CD14-positive monocyte (primary cell): ENCODE measurements at regions not wholly inside any gene's neighbourhood (a gene's known extent, or its start where the extent isn't known, plus 50 kb on each side); places are given as distances from the start of the nearest gene placed in this dataset.
A peak's percentile ranks its signal among the peaks of the same experiment; 100 is the strongest.

Experiments used
- DNase-seq, 3 donors: peaks; one replicate each; pipeline ENCODE4 v3.0.0-alpha.2; 2011 to 2022
- H2AFZ ChIP-seq: 2 replicates; pipeline ENCODE4 v1.6.0; 2012; ENCODE audit warnings: mild to moderate bottlenecking, low read depth, low read length, inconsistent platforms; ENCODE audit not compliant: insufficient read depth, poor library complexity, severe bottlenecking
- H3K27ac ChIP-seq, 2 donors: 1 replicate in 1 of 2; 2 replicates in 1 of 2; pipeline ENCODE4 v1.5.1; 2012 to 2013; ENCODE audit warnings: low read length in 2 of 2, control low read depth in 1 of 2, inconsistent platforms in 1 of 2, low read depth in 1 of 2, mild to moderate bottlenecking in 1 of 2
- H3K27me3 ChIP-seq, 2 donors: one replicate each; pipeline versions ENCODE4 v1.6.0 to v1.6.1; 2011 to 2013; ENCODE audit warnings: low read length in 2 of 2; ENCODE audit not compliant: control insufficient read depth in 2 of 2, insufficient read depth in 2 of 2
- H3K36me3 ChIP-seq, 2 donors: replicated peaks in 1 of 2; 1 replicate in 1 of 2; 2 replicates in 1 of 2; pipeline versions ENCODE4 v1.5.1 to v1.6.1; 2012 to 2013; ENCODE audit warnings: low read length in 2 of 2, control low read depth in 1 of 2, inconsistent platforms in 1 of 2, mild to moderate bottlenecking in 1 of 2; ENCODE audit not compliant: insufficient read depth in 2 of 2, control insufficient read depth in 1 of 2
- H3K4me1 ChIP-seq, 2 donors: 1 replicate in 1 of 2; 2 replicates in 1 of 2; pipeline versions ENCODE4 v1.5.1 to v1.6.1; 2012 to 2013; ENCODE audit warnings: low read length in 2 of 2, control low read depth in 1 of 2, inconsistent platforms in 1 of 2, mild to moderate bottlenecking in 1 of 2, moderate library complexity in 1 of 2; ENCODE audit not compliant: insufficient read depth in 2 of 2, control insufficient read depth in 1 of 2
- H3K4me2 ChIP-seq: replicated peaks from 2 replicates; pipeline ENCODE3; 2012; ENCODE audit warnings: low read length, moderate library complexity, mild to moderate bottlenecking; ENCODE audit not compliant: poor library complexity, severe bottlenecking; ENCODE audit errors: extremely low read depth
- H3K4me3 ChIP-seq, 3 experiments: fragments of 200-600 bp in 1 of 3; sonication (generic) in 1 of 3; replicated peaks in 1 of 3; 1 replicate in 2 of 3; 2 replicates in 1 of 3; pipeline ENCODE4 v1.5.1; 2011 to 2013; ENCODE audit warnings: low read length in 3 of 3, mild to moderate bottlenecking in 3 of 3, control low read depth in 2 of 3, low read depth in 2 of 3, inconsistent platforms in 1 of 3, moderate library complexity in 1 of 3
- H3K79me2 ChIP-seq: 2 replicates; pipeline ENCODE4 v1.6.0; 2012; ENCODE audit warnings: mild to moderate bottlenecking, control low read depth, inconsistent platforms, low read length, moderate library complexity; ENCODE audit not compliant: insufficient read depth
- H3K9ac ChIP-seq: 2 replicates; pipeline ENCODE4 v1.6.0; 2017; ENCODE audit warnings: low read length, mild to moderate bottlenecking; ENCODE audit not compliant: insufficient read depth, poor library complexity, severe bottlenecking
- H3K9me3 ChIP-seq, 2 donors: replicated peaks in 1 of 2; 1 replicate in 1 of 2; 2 replicates in 1 of 2; pipeline versions ENCODE4 v1.5.1 to v1.6.1; 2012 to 2013; ENCODE audit warnings: low read length in 2 of 2, control low read depth in 1 of 2; ENCODE audit not compliant: control insufficient read depth in 1 of 2, insufficient read depth in 1 of 2
- H4K20me1 ChIP-seq: 2 replicates; pipeline ENCODE4 v1.6.0; 2012; ENCODE audit warnings: mild to moderate bottlenecking, low read length, control low read depth, moderate library complexity; ENCODE audit not compliant: insufficient read depth
- H3K27ac Mint-ChIP-seq, 7 donors: one replicate each; pipeline ENCODE4 v1.8.0; 2020; ENCODE audit warnings: mild to moderate bottlenecking in 7 of 7, mixed read lengths in 7 of 7, moderate library complexity in 6 of 7, inconsistent platforms in 2 of 7
- H3K27me3 Mint-ChIP-seq, 3 donors: one replicate each; pipeline ENCODE4 v1.8.0; 2021 to 2022; ENCODE audit warnings: low read depth in 3 of 3, mild to moderate bottlenecking in 3 of 3, mixed read lengths in 3 of 3, moderate library complexity in 3 of 3, inconsistent platforms in 1 of 3
- H3K36me3 Mint-ChIP-seq, 2 donors: one replicate each; pipeline ENCODE4 v1.8.0; 2020; ENCODE audit warnings: mixed read lengths in 2 of 2, inconsistent platforms in 1 of 2, mild to moderate bottlenecking in 1 of 2
- H3K4me1 Mint-ChIP-seq: one replicate; pipeline ENCODE4 v1.8.0; 2020; ENCODE audit warnings: mild to moderate bottlenecking, mixed read lengths
- H3K4me3 Mint-ChIP-seq, 2 donors: one replicate each; pipeline ENCODE4 v1.8.0; 2020; ENCODE audit warnings: mild to moderate bottlenecking in 2 of 2, mixed read lengths in 2 of 2, moderate library complexity in 1 of 2
- H3K9me3 Mint-ChIP-seq, 7 donors: one replicate each; pipeline ENCODE4 v1.8.0; 2020 to 2022; ENCODE audit warnings: mixed read lengths in 7 of 7, mild to moderate bottlenecking in 6 of 7, moderate library complexity in 6 of 7, inconsistent platforms in 2 of 7
- CTCF ChIP-seq: fragments of 200-600 bp; IDR thresholded peaks from one replicate; pipeline ENCODE4 v1.8.0; 2022; ENCODE audit warnings: antibody characterized with exemption, mild to moderate bottlenecking
- intact Hi-C, 2 donors: fragments of 100-400 bp; cut with micrococcal nuclease; formaldehyde crosslinking; loops; one replicate each; pipeline versions ENCODE4 v1.15.0 to v1.15.1; 2023

- peaks cover 0 to 3% (median 0%) of the 10 kb centered on the region in 7 donors for H3K9me3 Mint-ChIP-seq
- Histone ChIP-seq H3K27me3 (no peaks in the 10 kb centered on the region), H3K36me3 (no peaks in the 10 kb centered on the region), H2AFZ (no peak overlapping the region), H3K79me2 (peaks cover 95% of the 10 kb centered on the region), H3K4me3 (no peak overlapping the region), H3K4me1 (peaks cover 17 to 27% of the 10 kb centered on the region in 2 donors), H4K20me1 (peaks cover 75% of the 10 kb centered on the region), H3K9me3 (no peaks in the 10 kb centered on the region), H3K9ac (no peak overlapping the region), H3K27ac (no peak overlapping the region), H3K4me2 (no peak overlapping the region)
- H3K36me3 Mint-ChIP-seq: peaks cover 7% of the 10 kb centered on the region in 2 donors
- H3K27ac Mint-ChIP-seq: peak overlapping the region in 1 of 7 donors; percentile 21
- no peak for TF ChIP-seq CTCF
- no peaks in the 10 kb centered on the region for H3K27me3 Mint-ChIP-seq
- intact Hi-C loops: no loop called here
- DNase-seq: no peak
- H3K4me3 Mint-ChIP-seq: no peak overlapping the region
- H3K4me1 Mint-ChIP-seq: peaks cover 38% of the 10 kb centered on the region
Observed at GRCh38 chr7:18312482-18312881, 183.1 kb upstream of the HDAC9 start.

GRCh38 chr7:18313965-18314364, 181.6 kb upstream of the HDAC9 start:
- peaks cover 26 to 38% of the 10 kb centered on the region in 2 donors for H3K4me1 ChIP-seq
- H3K36me3 ChIP-seq: no peaks in the 10 kb centered on the region
- H3K27me3 ChIP-seq: no peaks in the 10 kb centered on the region
- peaks cover 0 to 3% (median 0%) of the 10 kb centered on the region in 7 donors for H3K9me3 Mint-ChIP-seq
- H3K27me3 Mint-ChIP-seq: no peaks in the 10 kb centered on the region
- peaks cover 10% of the 10 kb centered on the region in 2 donors for H3K36me3 Mint-ChIP-seq
- no peak overlapping the region for H3K9ac ChIP-seq
- no peak overlapping the region for H3K27ac Mint-ChIP-seq
- peaks cover 66% of the 10 kb centered on the region for H4K20me1 ChIP-seq
- H3K4me1 Mint-ChIP-seq: peaks cover 40% of the 10 kb centered on the region
- H3K4me2 ChIP-seq: no peak overlapping the region
- intact Hi-C loops: no loop called here
- no peak overlapping the region for H3K4me3 Mint-ChIP-seq
- no peak for DNase-seq
- H2AFZ ChIP-seq: no peak overlapping the region
- H3K79me2 ChIP-seq: peaks cover 95% of the 10 kb centered on the region
- H3K4me3 ChIP-seq: no peak overlapping the region
- no peak overlapping the region for H3K27ac ChIP-seq
- TF ChIP-seq CTCF: no peak
- H3K9me3 ChIP-seq: no peaks in the 10 kb centered on the region
